ENCODE measurements at regions not wholly inside any gene's neighbourhood (a gene's known extent, or its start where the extent isn't known, plus 50 kb on each side); places are given as distances from the start of the nearest gene placed in this dataset.

DNA sequence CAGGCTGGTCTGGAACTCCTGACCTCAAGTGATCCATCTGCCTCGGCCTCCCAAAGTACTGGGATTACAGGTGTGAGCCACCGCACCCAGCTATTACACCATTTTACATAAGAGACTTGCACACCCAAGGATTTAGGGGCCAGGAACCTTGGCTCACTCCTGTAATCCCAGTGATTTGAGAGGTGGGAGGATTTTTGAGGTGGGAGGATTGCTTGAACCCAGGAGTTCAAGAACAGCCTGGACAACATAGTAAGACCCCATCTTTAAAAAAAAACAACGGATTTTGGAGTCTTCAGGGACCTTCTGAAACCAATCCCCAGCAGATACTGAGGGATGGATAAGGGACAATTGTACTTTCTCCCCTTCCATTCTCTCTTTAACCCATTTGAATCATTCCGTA lies 55.3 kb upstream of the PIM1 start:
- H3K36me3 Mint-ChIP-seq (ENCODE audit: insufficient read depth) = no peaks in the 10 kb centered on the region
- no peaks in the 10 kb centered on the region for H3K9me3 Mint-ChIP-seq
- H3K4me1 Mint-ChIP-seq (ENCODE audit: low read depth) = peaks cover 7% of the 10 kb centered on the region
- ATAC-seq = no peak
- no peak overlapping the region for H3K4me3 Mint-ChIP-seq
- peaks cover 3% of the 10 kb centered on the region for H3K27me3 Mint-ChIP-seq (ENCODE audit: low read depth)
- DNase-seq = no peak

DNA sequence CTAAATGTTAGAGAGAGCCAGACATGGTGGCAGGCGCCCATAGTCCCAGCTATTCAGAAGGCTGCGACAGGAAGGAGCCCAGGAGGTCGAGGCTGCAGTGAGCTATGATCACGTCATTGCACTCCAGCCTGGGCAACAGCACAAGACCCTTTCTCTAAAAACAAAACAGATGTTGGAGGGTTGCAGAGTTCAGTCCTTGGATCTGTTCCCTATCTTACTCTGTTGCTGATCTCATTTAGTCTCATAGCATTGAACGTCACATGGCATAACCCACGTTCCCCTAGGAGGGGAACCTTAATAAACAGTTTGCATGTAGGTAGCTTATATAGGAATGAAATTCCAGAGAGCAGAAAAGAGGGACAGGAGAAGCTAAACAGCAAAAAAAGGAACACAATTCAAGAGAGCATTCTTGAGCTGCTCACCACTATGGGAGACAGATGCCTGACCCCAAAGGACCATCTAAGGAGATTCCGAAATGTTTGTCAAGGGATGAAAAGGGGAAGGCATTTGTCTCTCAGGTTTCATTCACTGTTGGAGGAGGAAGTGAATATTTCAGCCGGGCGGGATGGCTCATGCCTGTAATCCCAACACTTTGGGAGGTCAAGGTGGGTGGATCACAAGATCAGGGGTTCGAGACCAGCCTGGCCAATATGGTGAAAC lies 54.6 kb upstream of the PIM1 start:
- ATAC-seq (no peak), DNase-seq (no peak)
- Mint-ChIP-seq H3K4me3 (no peak overlapping the region), H3K9me3 (no peaks in the 10 kb centered on the region), H3K27me3 (ENCODE audit: low read depth) (peaks cover 3% of the 10 kb centered on the region), H3K36me3 (ENCODE audit: insufficient read depth) (no peaks in the 10 kb centered on the region), H3K4me1 (ENCODE audit: low read depth) (peaks cover 6% of the 10 kb centered on the region)

DNA sequence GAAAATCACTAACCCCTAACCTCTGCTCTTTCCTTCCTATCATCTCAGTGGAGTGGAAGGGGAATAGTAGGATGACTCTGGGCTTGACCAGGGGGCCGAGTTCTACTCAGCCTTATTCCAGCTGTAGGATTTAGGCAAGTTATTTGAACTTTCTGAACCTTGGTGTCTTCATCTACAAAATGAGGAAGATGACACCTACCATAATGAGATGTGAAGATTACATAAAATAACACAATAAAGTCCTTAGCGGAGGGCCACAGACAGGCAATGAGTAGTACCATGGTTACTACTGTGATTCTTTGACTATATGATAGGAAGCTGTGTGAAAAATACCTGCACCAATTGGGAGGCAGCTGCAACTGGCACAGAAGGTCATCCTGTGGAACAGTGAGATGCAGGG lies 53.6 kb upstream of the PIM1 start:
- Mint-ChIP-seq H3K4me3 (no peak overlapping the region), H3K36me3 (ENCODE audit: insufficient read depth) (no peaks in the 10 kb centered on the region), H3K9me3 (no peaks in the 10 kb centered on the region), H3K4me1 (ENCODE audit: low read depth) (peaks cover 3% of the 10 kb centered on the region), H3K27me3 (ENCODE audit: low read depth) (peaks cover 3% of the 10 kb centered on the region)
- DNase-seq = no peak
- no peak for ATAC-seq

DNA sequence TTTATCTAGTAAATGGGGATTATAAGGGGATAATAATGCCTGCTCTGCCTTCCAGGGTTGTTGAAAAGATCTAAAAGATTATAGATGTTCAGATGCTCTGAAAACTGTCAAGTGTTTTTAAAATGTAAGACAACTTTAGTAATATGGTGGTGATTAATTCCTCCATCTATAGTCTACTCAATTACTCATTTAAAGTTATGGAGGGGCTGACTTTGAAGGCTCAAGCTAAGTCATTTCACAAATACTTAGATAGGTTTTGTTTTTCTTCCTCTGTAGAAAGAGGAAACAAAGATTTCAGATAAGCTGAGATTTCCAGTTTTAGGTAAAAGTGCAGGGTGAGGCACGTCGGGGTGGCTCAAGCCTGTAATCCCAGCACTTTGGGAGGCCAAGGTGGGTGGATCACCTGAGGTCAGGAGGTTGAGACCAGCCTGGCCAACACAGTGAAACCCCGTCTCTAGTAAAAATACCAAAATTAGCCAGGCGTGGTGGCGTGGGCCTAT lies 50.5 kb upstream of the PIM1 start:
- no peak overlapping the region for H3K4me3 Mint-ChIP-seq
- peaks cover 6% of the 10 kb centered on the region for H3K27me3 Mint-ChIP-seq (ENCODE audit: low read depth)
- H3K4me1 Mint-ChIP-seq (ENCODE audit: low read depth) = peaks cover 3% of the 10 kb centered on the region
- DNase-seq (no peak), ATAC-seq (peak in 1 of 2 donors; percentile 30)
- H3K36me3 Mint-ChIP-seq (ENCODE audit: insufficient read depth) = no peaks in the 10 kb centered on the region
- H3K9me3 Mint-ChIP-seq = no peaks in the 10 kb centered on the region
